Ishikawa (cell line): ENCODE measurements at regions not wholly inside any gene's neighbourhood (a gene's known extent, or its start where the extent isn't known, plus 50 kb on each side); places are given as distances from the start of the nearest gene placed in this dataset.

ENCODE experiments used
- MAX ChIP-seq: IDR thresholded peaks from 2 replicates; pipeline ENCODE4 v1.6.1; 2012
- TAF1 ChIP-seq: IDR thresholded peaks from 2 replicates; pipeline ENCODE4 v1.6.1; 2012; ENCODE audit warnings: low read depth, mild to moderate bottlenecking

- TF ChIP-seq TAF1 (no peak), MAX (no peak)
Observed at GRCh38 chr3:6526861-6527260, 334.1 kb upstream of the GRM7 start.
